ENCODE measurements at regions not wholly inside any gene's neighbourhood (a gene's known extent, or its start where the extent isn't known, plus 50 kb on each side); places are given as distances from the start of the nearest gene placed in this dataset.
A peak's percentile ranks its signal among the peaks of the same experiment; 100 is the strongest.

- no peak for TF ChIP-seq MTA1 (IDR thresholded peaks at IDR 0.05; ENCODE audit: borderline replicate concordance)
- TF ChIP-seq SFPQ (IDR thresholded peaks at IDR 0.05; ENCODE audit: low read depth, low read length): no peak
- TF ChIP-seq ZNF197 (CRISPR knock-in tag; IDR thresholded peaks at IDR 0.05; ENCODE audit: low read depth): no peak
- 0 out of 2 replicates have a peak, but pooled peaks have one; percentile 17 for TF ChIP-seq ELF4 (CRISPR knock-in tag; IDR thresholded peaks at IDR 0.05)
- peak; percentile 86 for TF ChIP-seq CEBPG (CRISPR knock-in tag; IDR thresholded peaks at IDR 0.05)
- TF ChIP-seq CEBPG (tag; conservative IDR thresholded peaks at IDR 0.05 in 1 of 2, IDR thresholded peaks at IDR 0.05 in 1 of 2): peak; percentile 93 to 96
- no peak for TF ChIP-seq PHB (CRISPR knock-in tag; IDR thresholded peaks at IDR 0.05)
- TF ChIP-seq NFIC (IDR thresholded peaks at IDR 0.05): peak; percentile 52; the same call in 1 of the 2 replicates
- 0 out of 2 replicates have a peak, but pooled peaks have one; percentile 12 for TF ChIP-seq JUNB (CRISPR knock-in tag; conservative IDR thresholded peaks at IDR 0.05)
- TF ChIP-seq ZNF778 (CRISPR knock-in tag; IDR thresholded peaks at IDR 0.05): no peak
- TF ChIP-seq EHMT2 (IDR thresholded peaks at IDR 0.05): 0 out of 2 replicates have a peak, but pooled peaks have one; percentile 8
- peak; percentile 42; the same call in 1 of the 2 replicates for TF ChIP-seq GABPA (tag; conservative IDR thresholded peaks at IDR 0.05; ENCODE audit: low read depth)
- TF ChIP-seq ZNF174 (CRISPR knock-in tag; IDR thresholded peaks at IDR 0.05): no peak
- TF ChIP-seq CTBP1 (IDR thresholded peaks at IDR 0.05; ENCODE audit: borderline replicate concordance): peak; percentile 98
- TF ChIP-seq IRF2 (CRISPR knock-in tag; IDR thresholded peaks at IDR 0.05): no peak
- peak; percentile 53; the same call in 1 of the 2 replicates for TF ChIP-seq MTA3 (IDR thresholded peaks at IDR 0.05; ENCODE audit: borderline replicate concordance)
- TF ChIP-seq TAL1 (IDR thresholded peaks at IDR 0.05): peak; percentile 37; the same call in 1 of the 2 replicates
- TF ChIP-seq NFRKB (IDR thresholded peaks at IDR 0.05; ENCODE audit: low read depth): no peak
- no peak for TF ChIP-seq ARID3B (CRISPR knock-in tag; IDR thresholded peaks at IDR 0.05; ENCODE audit: borderline replicate concordance)
- TF ChIP-seq CREM (IDR thresholded peaks at IDR 0.05; ENCODE audit: low read depth): peak; percentile 8; the same call in 1 of the 2 replicates
- TF ChIP-seq JUN (IDR thresholded peaks at IDR 0.05; ENCODE audit: borderline replicate concordance, low read depth, low read length): peak; percentile 55; the same call in 1 of the 2 replicates
- no peak for TF ChIP-seq JUN (CRISPR knock-in tag; IDR thresholded peaks at IDR 0.05; ENCODE audit: borderline replicate concordance)
- TF ChIP-seq SIN3A (IDR thresholded peaks at IDR 0.05; ENCODE audit: borderline replicate concordance in 2 of 2, control insufficient read depth in 1 of 2, low read depth in 2 of 2, low read length in 2 of 2): no peak
- TF ChIP-seq MAZ (CRISPR knock-in tag; conservative IDR thresholded peaks at IDR 0.05 in 1 of 2, IDR thresholded peaks at IDR 0.05 in 1 of 2): peak in 1 of 2 experiments; percentile 55; a peak in 1 of 4 replicates
- no peak for TF ChIP-seq TBP (optimal IDR thresholded peaks at IDR 0.05; ENCODE audit: low read depth, low read length)
- TF ChIP-seq DPF2 (IDR thresholded peaks at IDR 0.05): peak; percentile 69
- TF ChIP-seq ZEB2 (IDR thresholded peaks at IDR 0.05): peak; percentile 92
- TF ChIP-seq SOX6 (IDR thresholded peaks at IDR 0.05): peak; percentile 69; the same call in 1 of the 2 replicates
- peak; percentile 83 for TF ChIP-seq ATF7 (IDR thresholded peaks at IDR 0.05)
- TF ChIP-seq TGIF2 (CRISPR knock-in tag; IDR thresholded peaks at IDR 0.05): no peak
- no peak for TF ChIP-seq ZNF75A (CRISPR knock-in tag; IDR thresholded peaks at IDR 0.05)
These were observed 253.1 kb upstream of the FGGY start (continued) for GRCh38 chr1:59043796-59044195.
